ENCODE measurements at regions not wholly inside any gene's neighbourhood (a gene's known extent, or its start where the extent isn't known, plus 50 kb on each side); places are given as distances from the start of the nearest gene placed in this dataset.

DNA sequence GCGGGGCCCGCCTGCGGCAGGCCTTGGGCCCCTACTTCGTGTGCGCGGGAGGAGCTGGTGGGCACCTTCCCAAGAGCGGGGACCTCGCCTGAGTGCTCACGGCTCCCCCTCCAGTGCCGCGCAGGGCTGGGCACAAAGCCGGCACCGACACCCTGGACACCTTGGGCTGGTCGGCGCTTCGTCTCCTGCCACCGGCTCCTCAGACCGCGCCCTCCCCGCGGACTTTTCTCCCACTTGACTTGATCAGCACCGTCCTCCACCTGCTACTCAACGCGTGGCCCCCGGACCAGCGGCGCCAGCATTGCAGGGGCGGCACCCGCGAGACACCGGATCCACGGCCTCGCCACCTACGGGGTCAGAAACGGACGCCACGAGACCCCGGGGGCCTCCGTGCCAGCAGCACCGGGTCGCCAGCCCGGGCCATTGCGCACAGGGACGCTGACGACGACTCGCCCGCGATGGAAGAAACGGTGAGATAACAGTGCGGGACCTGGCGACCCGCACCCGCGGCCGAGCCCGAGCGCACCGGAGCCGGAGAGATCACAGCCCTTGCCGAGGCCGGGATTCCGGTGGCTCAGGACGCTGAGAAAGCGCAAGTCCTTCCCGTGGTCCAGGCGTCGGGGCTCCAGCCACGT is 154.2 kb downstream of the DLL1 start:
- H3K4me1 ChIP-seq = peaks cover 12% of the 10 kb centered on the region
- TF ChIP-seq POLR2A (IDR thresholded peaks at IDR 0.05) = no peak
- TF ChIP-seq, protein P1, sequence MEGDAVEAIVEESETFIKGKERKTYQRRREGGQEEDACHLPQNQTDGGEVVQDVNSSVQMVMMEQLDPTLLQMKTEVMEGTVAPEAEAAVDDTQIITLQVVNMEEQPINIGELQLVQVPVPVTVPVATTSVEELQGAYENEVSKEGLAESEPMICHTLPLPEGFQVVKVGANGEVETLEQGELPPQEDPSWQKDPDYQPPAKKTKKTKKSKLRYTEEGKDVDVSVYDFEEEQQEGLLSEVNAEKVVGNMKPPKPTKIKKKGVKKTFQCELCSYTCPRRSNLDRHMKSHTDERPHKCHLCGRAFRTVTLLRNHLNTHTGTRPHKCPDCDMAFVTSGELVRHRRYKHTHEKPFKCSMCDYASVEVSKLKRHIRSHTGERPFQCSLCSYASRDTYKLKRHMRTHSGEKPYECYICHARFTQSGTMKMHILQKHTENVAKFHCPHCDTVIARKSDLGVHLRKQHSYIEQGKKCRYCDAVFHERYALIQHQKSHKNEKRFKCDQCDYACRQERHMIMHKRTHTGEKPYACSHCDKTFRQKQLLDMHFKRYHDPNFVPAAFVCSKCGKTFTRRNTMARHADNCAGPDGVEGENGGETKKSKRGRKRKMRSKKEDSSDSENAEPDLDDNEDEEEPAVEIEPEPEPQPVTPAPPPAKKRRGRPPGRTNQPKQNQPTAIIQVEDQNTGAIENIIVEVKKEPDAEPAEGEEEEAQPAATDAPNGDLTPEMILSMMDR (IDR thresholded peaks at IDR 0.05) = no peak
- 66 to 71% methylated on average over 11 to 64 of the region's 69 CpGs for WGBS, 2 donors
- no peaks in the 10 kb centered on the region for H3K36me3 ChIP-seq (ENCODE audit: low read depth, missing control alignments)
- H3K27me3 ChIP-seq = no peaks in the 10 kb centered on the region
- intact Hi-C loops (cut with DNase I; ENCODE audit: low total_unique reads) = no loop called here
- H3K9me3 ChIP-seq = no peaks in the 10 kb centered on the region
- peak overlapping the region; percentile 45 to 58 for H3K27ac ChIP-seq
- peak overlapping the region in 1 of 2 donors; percentile 30 for H3K4me3 ChIP-seq
- peak; percentile 14 for DNase-seq

DNA sequence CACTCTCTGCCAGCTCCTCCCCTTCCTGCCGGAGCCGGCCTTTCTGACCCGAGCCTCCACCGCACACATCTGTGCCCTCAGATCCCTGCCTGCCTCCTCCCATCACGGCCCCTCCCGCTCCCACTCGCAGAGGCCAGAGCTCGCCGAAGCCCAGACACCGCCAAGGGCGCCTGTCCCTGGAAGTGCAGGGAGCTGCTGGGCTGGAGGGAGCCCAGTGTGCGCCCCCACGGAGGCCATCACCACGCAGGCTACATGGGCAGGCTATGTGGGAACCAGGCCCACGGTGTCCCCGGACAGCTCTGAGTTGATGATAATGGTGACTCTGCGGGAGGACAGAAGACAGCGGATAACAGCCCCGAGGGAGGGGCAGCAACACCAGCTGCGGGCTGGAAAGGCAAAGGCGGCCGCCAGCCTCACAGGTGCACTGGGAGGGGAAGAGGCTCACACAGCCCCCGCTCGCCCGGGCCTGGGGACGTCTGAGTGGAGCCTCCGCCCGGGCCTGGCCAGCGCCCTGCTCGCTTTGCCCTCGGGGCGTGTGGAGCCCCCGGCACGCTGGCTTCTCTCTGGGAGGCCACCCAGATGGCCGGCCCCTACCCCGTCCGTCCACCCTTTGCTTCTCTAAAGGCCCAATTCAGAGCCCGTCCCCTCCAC is 154.9 kb downstream of the DLL1 start:
- Histone ChIP-seq H3K9me3 (no peaks in the 10 kb centered on the region), H3K4me1 (peaks cover 13% of the 10 kb centered on the region), H3K27ac (no peak overlapping the region), H3K27me3 (no peaks in the 10 kb centered on the region), H3K4me3 (peak overlapping the region in 1 of 2 donors; percentile 30), H3K36me3 (ENCODE audit: low read depth, missing control alignments) (no peaks in the 10 kb centered on the region)
- intact Hi-C loops (cut with DNase I; ENCODE audit: low total_unique reads) = no loop called here
- peak; percentile 14 for DNase-seq
- TF ChIP-seq, protein P1 (IDR thresholded peaks at IDR 0.05) = no peak
- WGBS, 2 donors = 68 to 84% methylated on average over 20 to 38 of the region's 38 CpGs

DNA sequence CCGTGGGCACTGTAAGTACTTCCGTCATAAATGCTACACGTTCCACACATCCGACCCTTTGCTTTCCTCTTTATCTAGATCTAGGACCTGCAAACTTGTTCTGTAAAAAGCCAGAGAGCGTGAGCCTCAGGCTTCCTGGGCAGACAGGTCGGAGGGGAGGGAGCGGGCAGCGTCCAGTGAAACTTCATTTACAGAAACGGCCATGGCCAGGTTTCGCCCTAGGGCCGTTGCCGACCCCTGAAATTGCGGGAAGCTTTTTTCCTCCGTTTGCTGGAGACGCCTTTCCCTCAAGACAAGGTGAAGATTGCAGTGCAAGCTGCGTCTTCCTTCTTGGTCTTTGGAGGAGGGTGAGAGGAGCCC is 155.4 kb downstream of the DLL1 start:
- Histone ChIP-seq H3K27me3 (no peaks in the 10 kb centered on the region), H3K27ac (no peak overlapping the region), H3K4me1 (peaks cover 16% of the 10 kb centered on the region)

DNA sequence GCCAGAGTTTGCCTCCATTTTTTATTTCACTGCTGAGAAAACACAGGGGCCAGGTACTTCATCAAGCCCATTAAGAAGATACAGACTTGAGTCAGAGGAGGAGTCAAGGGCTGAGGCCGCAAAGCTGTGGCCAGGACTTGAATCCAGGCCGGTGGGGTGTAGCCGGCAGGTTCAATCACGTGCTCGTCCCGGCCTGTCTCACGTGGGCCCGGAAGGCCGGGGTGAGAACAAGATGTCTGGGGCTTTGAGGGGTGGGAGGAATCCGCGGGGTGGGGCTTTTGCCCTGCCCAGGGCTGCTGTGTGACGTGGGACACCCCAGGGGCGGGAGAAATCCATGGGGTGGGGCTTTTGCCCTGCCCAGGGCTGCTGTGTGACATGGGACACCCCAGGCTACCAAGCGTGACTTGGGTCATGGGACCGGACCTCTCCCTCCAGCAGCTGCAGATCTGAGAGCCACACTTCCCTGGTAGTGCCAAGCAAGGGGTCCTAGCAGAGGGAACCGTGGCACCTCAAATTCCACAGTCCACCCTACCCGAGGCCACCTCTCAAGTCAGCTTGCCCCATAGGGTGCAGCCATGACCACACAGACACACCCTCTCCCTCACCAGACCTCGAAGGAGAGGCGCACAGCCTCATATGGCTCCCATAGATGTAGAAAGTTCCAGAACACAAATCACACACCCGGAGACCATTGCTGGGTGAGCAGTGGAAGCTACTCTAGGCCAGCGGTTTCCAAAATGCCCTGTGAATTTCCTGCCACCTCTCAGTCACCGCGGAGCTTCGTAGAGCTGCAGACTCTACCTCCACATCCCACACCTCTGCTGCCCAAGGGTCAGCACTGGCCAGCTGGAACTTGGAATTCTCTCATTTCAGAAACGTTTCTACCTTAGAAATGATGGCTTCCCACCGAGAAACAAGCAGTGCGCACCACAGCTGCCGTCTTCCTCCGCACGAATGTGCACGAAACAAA is 156.1 kb downstream of the DLL1 start:
- Histone ChIP-seq H3K27ac (no peak overlapping the region), H3K4me1 (peaks cover 18% of the 10 kb centered on the region), H3K9me3 (no peaks in the 10 kb centered on the region), H3K36me3 (ENCODE audit: low read depth, missing control alignments) (no peaks in the 10 kb centered on the region), H3K4me3 (peak overlapping the region in 1 of 2 donors; percentile 30), H3K27me3 (no peaks in the 10 kb centered on the region)
- intact Hi-C loops (cut with DNase I; ENCODE audit: low total_unique reads) = no loop called here
- DNase-seq = peak; percentile 9
- 72 to 73% methylated on average over 25 to 31 of the region's 31 CpGs for WGBS, 2 donors
- no peak for TF ChIP-seq POLR2A (IDR thresholded peaks at IDR 0.05)
- TF ChIP-seq, protein P1 (IDR thresholded peaks at IDR 0.05) = no peak

More for the DNA sequence above, 155.4 kb downstream of the DLL1 start:
- Histone ChIP-seq H3K36me3 (ENCODE audit: low read depth, missing control alignments) (no peaks in the 10 kb centered on the region), H3K4me3 (peak overlapping the region in 1 of 2 donors; percentile 30), H3K9me3 (no peaks in the 10 kb centered on the region)
- WGBS, 2 donors = 70 to 77% methylated on average over 16 of the region's 16 CpGs
- peak; percentile 12 for DNase-seq
- intact Hi-C loops (cut with DNase I; ENCODE audit: low total_unique reads) = no loop called here
- no peak for TF ChIP-seq POLR2A (IDR thresholded peaks at IDR 0.05)
- TF ChIP-seq, protein P1 (IDR thresholded peaks at IDR 0.05) = no peak

Data from testis (tissue), 2 donors.